Activated CD8-positive, alpha-beta T cell treated with anti-CD3 and anti-CD28 coated beads, Interleukin-2, amount 10 ng/mL, durations not matched to agents 7 days and 5 days (primary cell): ENCODE measurements at regions not wholly inside any gene's neighbourhood (a gene's known extent, or its start where the extent isn't known, plus 50 kb on each side); places are given as distances from the start of the nearest gene placed in this dataset.

Experiments used
- ATAC-seq: fragments of 150-1000 bp; cut with Tn5 transposase; one replicate; pipeline ENCODE4 v1.10.0; 2021; ENCODE audit warnings: moderate library complexity
- CTCF ChIA-PET: fragments of 350-600 bp; sonication (Branson Sonifier 250); formaldehyde crosslinking; loops from one replicate; lab custom pipeline; 2021; ENCODE audit warnings: antibody characterized with exemption; lab: Charles Lee
- POLR2A ChIA-PET: fragments of 350-600 bp; sonication (Branson Sonifier 250); formaldehyde crosslinking; loops from one replicate; lab custom pipeline; 2021; ENCODE audit warnings: antibody characterized with exemption; lab: Charles Lee
- DNase-seq: peaks from one replicate; pipeline ENCODE4 v3.0.0-alpha.2; 2020
- H3K27ac Mint-ChIP-seq: one replicate; pipeline ENCODE4 v1.8.0; 2021; ENCODE audit warnings: mild to moderate bottlenecking, mixed read lengths
- H3K27me3 Mint-ChIP-seq: one replicate; pipeline ENCODE4 v1.8.0; 2021; ENCODE audit warnings: low read depth, mixed read lengths
- H3K36me3 Mint-ChIP-seq: one replicate; pipeline ENCODE4 v1.8.0; 2021; ENCODE audit warnings: low read depth, mixed read lengths
- H3K4me1 Mint-ChIP-seq: one replicate; pipeline ENCODE4 v1.8.0; 2021; ENCODE audit warnings: low read depth, mixed read lengths
- H3K4me3 Mint-ChIP-seq: one replicate; pipeline ENCODE4 v1.8.0; 2021; ENCODE audit warnings: mild to moderate bottlenecking, mixed read lengths
- H3K9me3 Mint-ChIP-seq: one replicate; pipeline ENCODE4 v1.8.0; 2022; ENCODE audit warnings: mixed read lengths; ENCODE audit not compliant: insufficient read depth

GRCh38 chr12:39036105-39036504 lies 130.7 kb upstream of the CPNE8 start:
- no peak overlapping the region for H3K4me3 Mint-ChIP-seq
- no peak overlapping the region for H3K27ac Mint-ChIP-seq
- no peaks in the 10 kb centered on the region for H3K36me3 Mint-ChIP-seq
- no peaks in the 10 kb centered on the region for H3K9me3 Mint-ChIP-seq
- ChIA-PET POLR2A (no interaction called here), CTCF (no interaction called here)
- H3K4me1 Mint-ChIP-seq = no peaks in the 10 kb centered on the region
- H3K27me3 Mint-ChIP-seq = no peaks in the 10 kb centered on the region
- ATAC-seq = no peak
- DNase-seq = no peak

- Mint-ChIP-seq H3K9me3 (no peaks in the 10 kb centered on the region), H3K36me3 (no peaks in the 10 kb centered on the region), H3K4me3 (no peak overlapping the region), H3K27me3 (no peaks in the 10 kb centered on the region), H3K27ac (no peak overlapping the region), H3K4me1 (no peaks in the 10 kb centered on the region)
- CTCF ChIA-PET = no interaction called here
- no peak for ATAC-seq
- DNase-seq = no peak
- POLR2A ChIA-PET = no interaction called here
Observed at GRCh38 chr12:39033782-39034181, 128.4 kb upstream of the CPNE8 start.

- POLR2A ChIA-PET = no interaction called here
- CTCF ChIA-PET = no interaction called here
- Mint-ChIP-seq H3K36me3 (no peaks in the 10 kb centered on the region), H3K27ac (no peak overlapping the region), H3K4me3 (no peak overlapping the region), H3K9me3 (no peaks in the 10 kb centered on the region), H3K4me1 (no peaks in the 10 kb centered on the region), H3K27me3 (no peaks in the 10 kb centered on the region)
- DNase-seq = no peak
- ATAC-seq = no peak
Observed at GRCh38 chr12:39032448-39032847, 127.1 kb upstream of the CPNE8 start.

GRCh38 chr12:39032034-39032433 lies 126.6 kb upstream of the CPNE8 start:
- POLR2A ChIA-PET = no interaction called here
- H3K36me3 Mint-ChIP-seq = no peaks in the 10 kb centered on the region
- no peak overlapping the region for H3K27ac Mint-ChIP-seq
- CTCF ChIA-PET = no interaction called here
- no peaks in the 10 kb centered on the region for H3K4me1 Mint-ChIP-seq
- no peak overlapping the region for H3K4me3 Mint-ChIP-seq
- no peaks in the 10 kb centered on the region for H3K27me3 Mint-ChIP-seq
- DNase-seq (no peak), ATAC-seq (no peak)
- H3K9me3 Mint-ChIP-seq = no peaks in the 10 kb centered on the region

GRCh38 chr12:39028382-39028781 lies 123.0 kb upstream of the CPNE8 start:
- Mint-ChIP-seq H3K27me3 (no peaks in the 10 kb centered on the region), H3K4me3 (no peak overlapping the region), H3K36me3 (no peaks in the 10 kb centered on the region), H3K27ac (no peak overlapping the region), H3K4me1 (no peaks in the 10 kb centered on the region), H3K9me3 (no peaks in the 10 kb centered on the region)
- ChIA-PET CTCF (no interaction called here), POLR2A (no interaction called here)
- ATAC-seq = no peak
- DNase-seq = no peak

GRCh38 chr12:39012870-39013269 lies 107.5 kb upstream of the CPNE8 start:
- CTCF ChIA-PET = no interaction called here

GRCh38 chr12:39011166-39011565 lies 105.8 kb upstream of the CPNE8 start:
- DNase-seq = no peak
- ATAC-seq = no peak
- H3K36me3 Mint-ChIP-seq = no peaks in the 10 kb centered on the region
- H3K4me1 Mint-ChIP-seq = no peaks in the 10 kb centered on the region
- H3K27me3 Mint-ChIP-seq = no peaks in the 10 kb centered on the region
- POLR2A ChIA-PET = no interaction called here
- no peak overlapping the region for H3K27ac Mint-ChIP-seq
- no peak overlapping the region for H3K4me3 Mint-ChIP-seq
- H3K9me3 Mint-ChIP-seq = no peaks in the 10 kb centered on the region
- CTCF ChIA-PET = no interaction called here

More at GRCh38 chr12:39012870-39013269, 107.5 kb upstream of the CPNE8 start:
- Mint-ChIP-seq H3K4me1 (no peaks in the 10 kb centered on the region), H3K27me3 (no peaks in the 10 kb centered on the region), H3K9me3 (no peaks in the 10 kb centered on the region), H3K27ac (no peak overlapping the region), H3K4me3 (no peak overlapping the region), H3K36me3 (no peaks in the 10 kb centered on the region)
- ATAC-seq (no peak), DNase-seq (no peak)
- POLR2A ChIA-PET = interaction anchor here (0.7 kb wide), 1 partner anchor 241 kb away, joined by 3 read pairs; no protein-coding TSS in a partner anchor

- no peaks in the 10 kb centered on the region for H3K9me3 Mint-ChIP-seq
- ChIA-PET CTCF (no interaction called here), POLR2A (no interaction called here)
- DNase-seq (no peak), ATAC-seq (no peak)
- H3K36me3 Mint-ChIP-seq = no peaks in the 10 kb centered on the region
- no peak overlapping the region for H3K27ac Mint-ChIP-seq
- no peaks in the 10 kb centered on the region for H3K4me1 Mint-ChIP-seq
- no peaks in the 10 kb centered on the region for H3K27me3 Mint-ChIP-seq
- no peak overlapping the region for H3K4me3 Mint-ChIP-seq
Observed at GRCh38 chr12:39010406-39010805, 105.0 kb upstream of the CPNE8 start.

- ATAC-seq = no peak
- ChIA-PET CTCF (no interaction called here), POLR2A (no interaction called here)
- Mint-ChIP-seq H3K36me3 (no peaks in the 10 kb centered on the region), H3K27me3 (no peaks in the 10 kb centered on the region), H3K27ac (no peak overlapping the region), H3K9me3 (no peaks in the 10 kb centered on the region), H3K4me1 (no peaks in the 10 kb centered on the region), H3K4me3 (no peak overlapping the region)
- DNase-seq = no peak
Observed at GRCh38 chr12:39007619-39008018, 102.2 kb upstream of the CPNE8 start.

- CTCF ChIA-PET = no interaction called here
Observed at GRCh38 chr12:39006286-39006685, 100.9 kb upstream of the CPNE8 start.

GRCh38 chr12:39005671-39006070 lies 100.3 kb upstream of the CPNE8 start:
- Mint-ChIP-seq H3K36me3 (no peaks in the 10 kb centered on the region), H3K4me3 (no peak overlapping the region), H3K27ac (no peak overlapping the region)

More at GRCh38 chr12:39006286-39006685, 100.9 kb upstream of the CPNE8 start:
- Mint-ChIP-seq H3K4me3 (no peak overlapping the region), H3K9me3 (no peaks in the 10 kb centered on the region), H3K36me3 (no peaks in the 10 kb centered on the region), H3K4me1 (no peaks in the 10 kb centered on the region), H3K27me3 (no peaks in the 10 kb centered on the region), H3K27ac (no peak overlapping the region)
- no peak for ATAC-seq
- POLR2A ChIA-PET = no interaction called here
- no peak for DNase-seq

GRCh38 chr12:39003541-39004155 lies 98.3 kb upstream of the CPNE8 start:
- Mint-ChIP-seq H3K27me3 (no peaks in the 10 kb centered on the region), H3K9me3 (no peaks in the 10 kb centered on the region), H3K27ac (no peak overlapping the region), H3K4me3 (no peak overlapping the region), H3K4me1 (no peaks in the 10 kb centered on the region), H3K36me3 (no peaks in the 10 kb centered on the region)
- ATAC-seq = no peak
- ChIA-PET CTCF (no interaction called here), POLR2A (no interaction called here)
- no peak for DNase-seq

More at GRCh38 chr12:39005671-39006070, 100.3 kb upstream of the CPNE8 start:
- Mint-ChIP-seq H3K9me3 (no peaks in the 10 kb centered on the region), H3K4me1 (no peaks in the 10 kb centered on the region), H3K27me3 (no peaks in the 10 kb centered on the region)
- ChIA-PET CTCF (no interaction called here), POLR2A (no interaction called here)
- DNase-seq (no peak), ATAC-seq (no peak)

GRCh38 chr12:39000370-39000769 lies 95.0 kb upstream of the CPNE8 start:
- no peaks in the 10 kb centered on the region for H3K27me3 Mint-ChIP-seq
- no peak for DNase-seq
- no peak for ATAC-seq
- H3K4me3 Mint-ChIP-seq = no peak overlapping the region
- no peaks in the 10 kb centered on the region for H3K36me3 Mint-ChIP-seq
- H3K9me3 Mint-ChIP-seq = no peaks in the 10 kb centered on the region
- H3K27ac Mint-ChIP-seq = no peak overlapping the region
- H3K4me1 Mint-ChIP-seq = no peaks in the 10 kb centered on the region
- ChIA-PET CTCF (no interaction called here), POLR2A (no interaction called here)
